ENCODE measurements at regions not wholly inside any gene's neighbourhood (a gene's known extent, or its start where the extent isn't known, plus 50 kb on each side); places are given as distances from the start of the nearest gene placed in this dataset.
"Not testable (repeated sequence)": the region's sequence is repeated elsewhere in the genome, so short reads cannot be mapped to it uniquely, and the experiment has no call there.

GRCh38 chr3:144859161-144859560, 887.5 kb downstream of the DIPK2A start:
- no peak for DNase-seq

- no peak for DNase-seq
Observed at GRCh38 chr3:144864646-144865045, 893.0 kb downstream of the DIPK2A start.

- DNase-seq = no peak
Observed at GRCh38 chr3:144865948-144866347, 894.3 kb downstream of the DIPK2A start.

- DNase-seq = peak; percentile 33
Observed at GRCh38 chr3:144866476-144866875, 894.9 kb downstream of the DIPK2A start.

GRCh38 chr3:144868506-144868905, 896.9 kb downstream of the DIPK2A start:
- DNase-seq = no peak

- DNase-seq = no peak
Observed at GRCh38 chr3:144873066-144873465, 901.4 kb downstream of the DIPK2A start.

GRCh38 chr3:144875211-144875610, 903.6 kb downstream of the DIPK2A start:
- DNase-seq = no peak

GRCh38 chr3:144877356-144877755, 905.7 kb downstream of the DIPK2A start:
- DNase-seq = no peak

GRCh38 chr3:144879701-144880100, 908.1 kb downstream of the DIPK2A start:
- no peak for DNase-seq

GRCh38 chr3:144893980-144894379, 922.4 kb downstream of the DIPK2A start:
- DNase-seq = no peak

- DNase-seq = no peak
Observed at GRCh38 chr3:144894576-144894975, 923.0 kb downstream of the DIPK2A start.

- no peak for DNase-seq
Observed at GRCh38 chr3:144900366-144900765, 928.7 kb downstream of the DIPK2A start.

- not testable (repeated sequence) for DNase-seq
Observed at GRCh38 chr3:144907581-144907980, 936.0 kb downstream of the DIPK2A start.

GRCh38 chr3:144912968-144913367, 941.3 kb downstream of the DIPK2A start:
- DNase-seq = no peak

- DNase-seq = no peak
Observed at GRCh38 chr3:144915202-144915601, 943.6 kb downstream of the DIPK2A start.

GRCh38 chr3:144921710-144922109, 950.1 kb downstream of the DIPK2A start:
- DNase-seq = no peak

GRCh38 chr3:144923046-144923775, 951.6 kb downstream of the DIPK2A start:
- DNase-seq = no peak

- DNase-seq = no peak
Observed at GRCh38 chr3:144930431-144930830, 958.8 kb downstream of the DIPK2A start.

- DNase-seq = no peak
Observed at GRCh38 chr3:144931590-144931989, 960.0 kb downstream of the DIPK2A start.

- DNase-seq = no peak
Observed at GRCh38 chr3:144942093-144942837, 970.6 kb downstream of the DIPK2A start.

GRCh38 chr3:144942838-144943197, 971.2 kb downstream of the DIPK2A start:
- DNase-seq = no peak

- no peak for DNase-seq
Observed at GRCh38 chr3:144947895-144948294, 976.3 kb downstream of the DIPK2A start.

GRCh38 chr3:144948711-144949110, 977.1 kb downstream of the DIPK2A start:
- DNase-seq = no peak

- DNase-seq = no peak
Observed at GRCh38 chr3:144953959-144954358, 982.3 kb downstream of the DIPK2A start.
